Activated CD4-positive, alpha-beta T cell treated with anti-CD3 and anti-CD28 coated beads, Interleukin-2, amount 50 U/mL, for 24 hours (primary cell): ENCODE measurements at regions not wholly inside any gene's neighbourhood (a gene's known extent, or its start where the extent isn't known, plus 50 kb on each side); places are given as distances from the start of the nearest gene placed in this dataset.

Source experiments
- DNase-seq, 2 donors: peaks; one replicate each; pipeline ENCODE4 v3.0.0-alpha.2; 2020; ENCODE audit warnings: low read depth in 1 of 2, low spot score in 1 of 2

DNA sequence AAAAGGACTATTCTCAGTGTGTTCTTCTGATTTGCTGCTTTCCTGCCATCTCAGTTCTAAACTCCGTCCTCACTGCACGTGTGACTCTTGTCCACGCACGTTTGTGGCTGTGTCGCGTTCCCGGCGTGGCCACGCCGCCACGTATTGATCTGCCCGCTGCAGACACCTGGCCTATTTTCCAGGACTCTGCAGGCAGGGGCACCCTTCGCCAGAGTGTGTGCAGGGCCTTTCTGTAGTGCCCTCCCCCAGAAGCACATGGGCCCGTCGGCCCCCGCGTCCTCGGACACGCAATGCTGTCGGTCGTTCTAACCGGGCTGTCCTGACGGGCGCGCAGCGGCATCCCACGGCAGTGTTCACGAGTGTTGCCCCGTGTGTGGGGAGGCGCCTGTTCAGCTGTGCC is 87.6 kb downstream of the YTHDF1 start:
- no peak for DNase-seq

DNA sequence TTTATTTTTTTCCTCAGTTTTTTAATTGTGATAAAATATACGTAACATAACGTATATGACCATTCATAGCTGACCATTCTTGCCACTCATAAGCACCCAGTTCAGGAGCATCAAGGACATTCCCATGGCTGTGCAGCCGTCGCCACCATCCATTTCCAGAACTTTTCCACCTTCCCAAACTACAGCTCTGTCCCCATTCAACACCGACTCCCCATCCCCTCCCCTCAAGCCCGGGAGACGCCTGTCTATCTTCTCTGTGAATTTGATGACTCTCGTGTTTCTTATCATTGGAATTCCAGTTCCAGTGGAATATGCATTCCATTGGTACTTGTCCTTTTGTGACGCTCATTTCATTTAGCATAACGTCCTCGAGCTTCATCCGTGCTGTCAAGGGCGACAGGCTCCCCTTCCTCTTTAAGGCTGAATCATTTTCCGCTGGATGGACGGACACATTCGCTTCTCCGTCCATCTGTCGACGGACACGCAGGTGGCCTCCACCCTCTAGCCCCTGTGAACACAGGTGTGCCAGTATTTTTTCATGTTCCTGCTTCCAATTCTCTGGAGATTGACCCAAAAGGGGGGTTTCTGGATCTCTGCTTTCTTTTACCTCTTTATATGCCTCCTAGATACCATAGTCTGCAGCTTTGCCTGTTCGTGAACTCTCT is 88.1 kb downstream of the YTHDF1 start:
- no peak for DNase-seq

DNA sequence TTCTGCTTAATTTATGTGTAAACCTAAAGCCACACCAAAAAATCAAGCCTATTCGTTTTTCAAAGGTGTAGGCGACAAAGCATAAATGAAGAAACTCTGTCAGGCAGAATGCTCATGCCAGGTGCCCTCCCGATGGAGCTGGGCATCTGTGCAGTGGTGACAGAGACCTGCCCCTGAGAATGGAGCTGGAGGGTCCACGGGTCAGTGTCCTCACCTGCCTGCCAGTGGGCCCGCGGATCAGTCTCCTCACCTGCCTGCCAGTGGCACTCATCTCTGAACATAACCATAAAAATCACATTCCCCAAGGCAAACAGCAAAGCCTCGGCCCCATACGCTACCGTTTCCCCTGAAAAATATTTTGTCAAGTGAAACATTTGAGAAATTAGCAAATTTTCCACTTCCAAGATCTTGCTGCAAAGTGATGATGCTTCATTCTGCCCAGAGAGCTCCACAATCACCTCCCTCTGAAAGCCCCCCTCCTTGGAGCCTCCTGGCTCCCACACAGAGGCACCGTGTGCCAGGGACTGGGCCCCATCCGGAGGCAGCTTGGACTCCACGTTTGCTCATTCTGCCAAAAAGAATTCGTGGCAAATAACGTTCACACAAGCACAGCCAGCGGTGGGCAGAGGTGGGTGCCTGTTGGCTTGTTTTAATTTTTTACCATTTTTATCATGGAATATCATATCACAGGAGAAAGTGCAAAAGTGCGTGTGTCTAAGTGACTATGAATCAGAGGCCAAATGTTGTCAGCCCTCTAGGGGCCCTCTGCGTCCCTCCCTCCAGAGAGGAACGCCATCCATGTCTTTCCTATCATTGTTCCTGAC is 88.8 kb downstream of the YTHDF1 start:
- no peak for DNase-seq

DNA sequence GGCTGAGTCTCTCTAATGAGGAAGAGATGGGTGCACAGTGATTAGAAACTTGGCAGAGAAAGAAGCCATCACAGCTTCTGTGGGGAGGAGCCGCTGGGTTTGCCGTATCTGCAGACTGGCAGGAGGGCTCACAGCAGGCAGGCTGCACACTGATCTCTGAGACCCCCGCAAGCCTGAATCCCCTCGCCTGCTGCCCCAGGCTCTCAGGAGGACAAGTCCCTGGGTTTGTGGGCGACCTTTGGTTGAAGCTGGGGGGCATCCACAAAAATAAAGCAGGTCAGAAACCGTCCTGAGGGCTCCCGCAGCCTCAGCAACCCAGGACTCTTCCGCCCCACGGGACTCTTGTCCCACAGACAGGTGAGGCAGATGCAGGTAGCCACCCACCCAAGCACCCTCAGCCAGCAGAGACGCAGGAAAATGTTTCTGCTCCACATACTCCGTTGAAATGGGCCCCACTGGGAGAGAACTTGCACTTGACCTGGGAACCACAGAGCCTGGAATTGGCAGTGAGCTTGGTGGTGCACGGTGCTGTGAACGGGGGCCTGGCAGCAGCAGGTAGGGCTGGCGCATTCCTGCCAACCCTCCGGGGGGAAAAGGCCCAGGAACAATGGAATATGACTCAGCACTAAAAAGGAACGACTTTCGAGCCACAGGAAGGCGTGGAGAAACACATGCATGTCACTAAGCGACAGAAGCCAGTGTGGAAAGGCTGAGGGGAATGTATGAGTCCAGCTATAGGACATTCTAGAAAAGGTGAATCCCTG is 89.9 kb downstream of the YTHDF1 start:
- DNase-seq: no peak

DNA sequence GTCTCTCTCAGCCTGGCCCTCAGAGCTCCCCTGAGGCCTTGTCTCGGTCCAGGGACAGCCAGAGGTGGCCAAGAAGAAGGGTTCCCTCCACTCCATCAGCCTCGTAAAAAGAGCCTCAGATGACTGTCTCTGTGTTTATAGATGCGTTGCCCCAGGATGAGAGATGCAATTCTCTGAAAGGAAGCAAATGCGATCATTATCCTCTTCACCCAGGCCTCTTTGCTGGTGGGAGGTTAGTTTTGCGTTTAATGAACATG is 90.4 kb downstream of the YTHDF1 start:
- no peak for DNase-seq

DNA sequence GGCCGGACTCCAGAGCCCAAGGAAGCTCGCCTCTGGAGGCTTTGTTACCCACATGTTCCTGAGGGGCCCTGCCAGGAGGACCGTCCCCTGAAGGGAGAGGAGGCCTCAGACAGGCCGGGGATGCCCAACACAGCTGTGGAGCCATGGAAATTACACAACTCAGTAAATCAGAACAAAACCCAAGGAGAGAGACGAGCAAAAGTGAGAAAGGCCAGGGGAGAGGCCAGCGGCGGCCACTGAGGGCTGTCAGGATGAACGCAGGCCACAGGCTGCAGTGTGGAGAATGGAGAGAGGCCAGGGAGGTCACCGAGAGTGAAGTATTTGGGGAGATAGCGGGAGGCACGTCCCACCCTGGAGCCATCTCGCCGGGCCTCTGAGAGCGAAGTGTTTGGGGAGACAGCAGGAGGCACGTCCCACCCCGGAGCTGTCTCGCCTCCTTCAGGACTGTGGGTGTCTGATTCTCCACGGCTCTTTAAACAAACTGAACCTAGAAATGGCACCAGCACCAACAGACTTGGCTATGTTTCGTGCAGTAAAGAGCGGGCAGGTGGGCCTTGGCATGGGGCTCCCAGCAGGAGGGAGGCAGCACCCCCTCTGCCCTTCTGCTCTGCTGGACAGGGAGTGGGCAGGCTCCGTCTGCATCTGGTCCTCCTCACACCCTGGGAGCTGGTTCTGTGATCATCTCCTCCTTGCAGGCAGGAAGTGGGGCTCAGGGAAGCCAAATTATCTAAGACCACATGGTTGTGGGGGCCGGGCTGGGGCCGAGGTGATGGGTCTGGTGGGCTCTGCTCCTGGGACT is 91.0 kb downstream of the YTHDF1 start:
- DNase-seq: no peak

DNA sequence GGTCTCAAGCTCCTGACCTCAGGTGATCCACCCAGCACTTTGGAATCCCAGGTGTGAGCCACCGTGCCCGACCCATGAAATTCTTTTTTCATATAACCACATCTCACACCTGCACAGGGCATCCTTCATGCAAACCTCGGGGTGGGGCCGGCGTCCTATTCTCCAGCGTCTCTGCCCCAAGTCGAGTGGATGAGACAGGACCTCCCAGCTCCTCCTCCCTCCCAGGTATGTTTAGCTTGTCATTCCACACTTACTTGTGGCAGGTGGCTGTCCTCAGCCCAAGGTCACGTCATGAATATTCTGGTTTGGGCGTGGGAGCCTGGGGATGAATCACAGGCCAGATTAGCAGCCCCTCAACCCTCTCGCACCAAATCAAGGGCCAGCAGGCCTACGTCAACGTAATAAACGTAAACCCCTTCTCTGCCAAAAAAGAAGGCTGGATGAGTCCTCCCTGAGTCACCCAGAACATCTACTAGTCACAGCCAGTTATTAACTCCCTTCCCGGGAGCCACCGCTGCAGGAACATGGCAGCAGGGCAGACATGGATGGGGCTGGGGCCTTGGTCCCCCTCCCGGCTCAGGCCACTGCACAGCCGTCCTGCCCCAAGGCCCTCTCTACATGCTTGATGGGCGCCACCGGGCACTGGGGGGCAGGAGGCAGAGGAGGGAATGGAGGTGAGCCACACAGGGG is 91.7 kb downstream of the YTHDF1 start:
- DNase-seq: no peak

DNA sequence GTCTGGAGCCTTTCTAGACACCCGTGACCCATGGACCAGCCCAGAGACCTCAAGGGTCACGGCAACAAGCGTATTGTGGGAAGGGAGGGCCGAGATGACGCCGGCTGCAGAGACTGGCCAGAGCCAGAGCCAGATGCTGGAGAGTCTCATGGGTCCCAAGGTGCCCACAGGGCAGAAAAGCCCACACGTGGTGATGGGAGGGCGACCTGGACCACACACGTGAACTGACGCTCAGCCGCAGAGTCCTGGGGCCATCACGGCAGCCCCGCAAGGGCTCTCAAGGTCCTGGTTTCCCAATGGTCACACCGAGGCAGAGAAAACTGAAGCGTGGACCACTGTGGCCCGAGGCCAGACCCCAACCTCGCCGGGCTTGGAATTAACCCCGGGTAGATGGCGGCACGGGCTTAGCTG is 92.6 kb downstream of the YTHDF1 start:
- DNase-seq: no peak

DNA sequence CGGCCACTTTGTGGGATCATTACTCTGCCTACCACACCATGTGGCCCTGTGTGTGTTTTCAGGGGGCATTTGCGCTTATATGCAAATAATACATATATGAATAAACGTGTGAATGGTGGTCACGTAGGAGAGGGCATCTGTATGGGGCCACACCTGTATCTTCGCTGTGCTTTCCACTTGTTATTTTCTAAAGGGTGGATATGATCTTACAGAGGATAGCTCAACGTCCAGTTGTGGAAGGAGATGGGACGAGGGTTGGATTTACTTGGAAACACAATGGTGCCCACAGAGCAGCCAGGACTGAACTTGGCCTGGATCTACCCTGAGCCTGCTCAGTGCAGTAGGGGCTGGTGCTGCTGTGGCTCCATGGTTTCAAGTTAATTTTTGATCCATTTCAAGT is 93.3 kb downstream of the YTHDF1 start:
- DNase-seq: no peak

DNA sequence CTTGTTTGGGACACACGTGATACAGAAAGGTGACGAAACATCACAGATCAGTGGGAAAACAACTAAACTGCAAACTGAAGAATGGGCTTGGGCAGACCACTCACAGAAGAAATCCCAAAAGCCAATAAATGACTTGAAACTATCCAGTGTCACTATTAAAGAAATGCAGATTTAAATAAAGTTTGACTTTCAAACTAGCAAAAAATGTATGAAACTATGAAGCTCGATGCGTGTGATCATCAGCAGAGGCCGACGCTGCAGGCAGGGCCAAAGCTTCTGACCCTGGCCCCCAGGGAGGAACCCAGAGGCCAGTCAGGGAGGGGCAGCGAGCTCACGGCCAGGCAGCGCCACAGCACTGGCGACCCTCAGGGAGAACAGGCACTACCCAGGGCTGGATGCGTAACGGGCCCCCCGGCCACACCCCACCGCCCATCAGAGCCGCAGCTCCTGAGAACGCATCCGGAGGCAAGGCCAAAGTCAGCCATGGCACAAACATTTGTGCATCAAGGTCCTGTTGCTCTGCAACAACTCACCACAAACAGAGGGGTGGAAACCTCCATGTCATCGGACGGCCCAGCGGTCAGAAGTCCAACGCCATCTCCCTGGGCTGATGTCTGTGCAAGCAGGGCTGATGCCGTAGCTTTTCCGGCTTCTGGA is 94.1 kb downstream of the YTHDF1 start:
- no peak for DNase-seq

DNA sequence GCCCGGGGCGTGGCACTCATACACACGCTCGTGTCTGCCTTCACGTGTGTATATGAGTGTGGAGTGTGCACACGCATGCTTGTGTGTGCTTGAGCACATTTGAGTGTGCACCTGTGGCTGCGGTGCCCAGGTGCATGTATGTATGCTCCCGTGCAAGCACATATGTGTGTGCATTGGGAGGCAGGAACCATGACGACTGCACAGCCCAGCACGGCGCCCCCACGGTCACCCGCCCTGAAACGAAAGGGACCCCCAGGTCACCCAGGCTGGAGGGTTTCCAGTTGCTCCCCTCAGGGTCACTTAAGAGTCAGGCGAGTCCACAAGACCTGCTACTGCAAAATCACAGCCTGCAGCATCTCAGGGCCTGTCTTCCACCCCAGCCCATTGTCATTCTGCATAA is 94.7 kb downstream of the YTHDF1 start:
- no peak for DNase-seq

DNA sequence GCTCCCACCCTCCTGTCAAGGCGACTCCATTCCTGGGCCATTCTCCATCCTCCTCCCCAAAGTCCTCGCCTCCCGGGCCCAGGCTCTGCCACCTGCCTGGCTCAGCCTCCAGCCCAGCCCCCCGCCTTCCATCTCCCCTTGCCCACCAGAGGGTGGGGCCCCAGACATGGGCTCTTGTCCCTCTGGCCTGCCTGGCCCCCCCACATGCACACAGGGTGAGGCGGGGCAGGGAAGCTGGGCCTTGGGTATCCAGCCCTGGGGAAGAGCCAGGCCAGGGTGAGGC is 95.2 kb downstream of the YTHDF1 start:
- no peak for DNase-seq

DNA sequence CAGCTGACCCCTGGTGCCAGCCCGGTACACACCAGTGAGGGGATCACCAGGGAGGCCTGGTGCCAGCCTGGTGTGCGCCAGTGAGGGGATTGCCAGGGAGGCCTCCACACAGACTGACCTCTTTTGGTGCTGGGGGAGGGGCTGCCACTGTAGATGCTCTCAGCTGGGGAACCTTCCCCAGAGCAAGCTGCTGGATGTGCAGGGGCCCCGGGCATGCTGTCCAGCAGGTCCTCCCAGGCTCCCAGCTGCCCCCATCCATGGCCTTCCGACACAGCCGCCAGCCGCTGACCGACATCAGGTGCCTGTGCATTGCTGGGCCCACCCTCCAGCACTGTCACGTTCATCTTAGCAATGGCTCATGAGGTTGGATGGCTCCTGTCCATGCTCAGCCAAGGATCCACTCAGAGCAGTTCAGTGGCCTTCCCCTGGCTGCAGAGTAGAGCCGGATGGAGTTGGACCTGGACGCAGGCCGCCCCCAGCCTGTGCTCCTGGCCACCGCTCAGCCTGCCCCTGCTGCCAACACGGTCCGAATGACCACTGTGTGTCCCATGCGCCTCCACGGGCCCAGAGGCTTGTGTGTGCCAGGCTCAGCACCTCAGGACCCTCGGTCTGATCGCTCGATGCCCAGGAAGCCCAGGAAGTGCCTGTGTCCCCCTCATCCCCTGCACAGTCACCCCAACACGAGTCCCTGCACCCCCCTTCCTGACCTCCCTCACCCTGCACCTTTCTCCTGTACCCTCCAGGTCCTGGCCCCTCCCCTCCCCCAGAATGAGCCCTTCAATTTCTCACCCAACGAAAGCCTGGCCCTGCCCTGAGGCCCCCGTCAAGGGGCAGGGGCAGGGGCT is 95.7 kb downstream of the YTHDF1 start:
- DNase-seq: no peak

DNA sequence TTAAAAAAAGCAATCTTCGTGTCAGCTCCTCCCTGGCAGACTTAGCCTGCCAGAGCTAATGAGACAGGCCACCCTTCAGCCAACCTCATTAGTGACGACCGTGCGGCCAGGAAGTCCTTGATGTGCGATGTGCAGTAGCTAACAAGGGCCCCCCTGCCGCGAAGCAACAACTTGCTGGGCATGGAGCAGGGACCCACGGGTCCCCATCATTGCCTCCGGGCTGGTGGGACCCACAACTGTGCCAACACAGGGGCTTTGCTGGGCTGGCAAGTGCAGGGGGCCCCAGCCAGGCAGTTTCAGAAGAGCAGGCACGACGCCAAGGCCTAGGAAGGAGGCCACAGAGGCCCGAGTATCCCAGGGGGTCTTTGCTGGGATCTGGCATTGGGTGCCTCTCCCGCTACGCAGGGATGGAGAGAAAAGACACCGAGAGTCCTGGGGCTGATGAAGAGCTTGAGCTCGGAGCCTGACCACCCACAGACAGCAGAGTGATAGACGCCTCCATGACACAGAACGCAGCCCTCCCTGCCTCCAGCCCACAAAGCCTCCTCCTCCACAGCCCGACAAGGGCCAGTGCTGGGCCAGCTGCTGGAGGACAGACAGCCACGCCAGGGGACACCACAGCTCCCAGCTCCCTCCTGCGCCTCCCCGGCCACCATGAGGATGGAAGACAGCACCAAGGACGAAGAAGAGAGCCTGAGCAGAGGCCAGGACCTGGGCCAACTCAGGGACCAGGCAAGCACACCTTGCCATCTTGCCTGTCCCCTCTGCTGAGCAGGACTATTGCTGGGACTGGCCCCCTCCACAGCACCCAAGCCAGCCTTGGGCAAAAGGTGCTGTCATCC is 96.6 kb downstream of the YTHDF1 start:
- no peak for DNase-seq

DNA sequence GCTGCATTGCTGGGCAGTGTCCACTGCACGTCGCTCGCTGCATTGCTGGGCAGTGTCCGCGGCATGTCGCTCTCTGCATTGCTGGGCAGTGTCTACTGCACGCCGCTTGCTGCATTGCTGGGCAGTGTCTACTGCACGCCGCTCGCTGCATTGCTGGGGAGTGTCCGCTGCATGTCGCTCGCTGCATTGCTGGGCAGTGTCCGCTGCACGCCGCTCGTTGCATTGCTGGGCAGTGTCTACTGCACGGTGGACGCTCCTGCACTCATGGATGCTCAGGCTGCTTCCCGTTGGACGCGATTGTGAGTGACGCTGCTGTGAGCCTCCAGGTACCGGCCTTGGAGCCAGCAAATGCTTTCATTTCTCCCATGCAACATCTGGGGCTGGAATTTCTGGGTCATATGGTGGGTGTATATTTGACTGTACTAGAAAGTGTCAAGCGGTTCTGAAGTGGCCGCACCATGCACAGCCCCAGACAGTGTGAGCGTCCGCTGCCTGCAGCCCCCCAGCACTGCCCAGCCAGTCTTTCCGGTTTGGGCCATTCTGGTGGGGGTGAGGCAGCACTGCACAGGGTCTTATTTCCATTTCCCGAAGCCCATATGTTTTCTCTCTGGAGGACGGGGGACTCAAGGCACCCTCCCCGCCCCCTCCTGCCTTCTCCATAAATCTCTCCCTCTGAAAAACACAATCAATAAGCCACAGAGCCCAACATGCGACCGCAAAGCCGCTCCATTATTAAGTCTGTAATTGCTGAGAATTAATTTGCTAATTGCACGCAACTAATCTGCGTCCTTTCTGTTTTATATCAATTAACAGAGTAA is 97.4 kb downstream of the YTHDF1 start:
- DNase-seq: no peak

DNA sequence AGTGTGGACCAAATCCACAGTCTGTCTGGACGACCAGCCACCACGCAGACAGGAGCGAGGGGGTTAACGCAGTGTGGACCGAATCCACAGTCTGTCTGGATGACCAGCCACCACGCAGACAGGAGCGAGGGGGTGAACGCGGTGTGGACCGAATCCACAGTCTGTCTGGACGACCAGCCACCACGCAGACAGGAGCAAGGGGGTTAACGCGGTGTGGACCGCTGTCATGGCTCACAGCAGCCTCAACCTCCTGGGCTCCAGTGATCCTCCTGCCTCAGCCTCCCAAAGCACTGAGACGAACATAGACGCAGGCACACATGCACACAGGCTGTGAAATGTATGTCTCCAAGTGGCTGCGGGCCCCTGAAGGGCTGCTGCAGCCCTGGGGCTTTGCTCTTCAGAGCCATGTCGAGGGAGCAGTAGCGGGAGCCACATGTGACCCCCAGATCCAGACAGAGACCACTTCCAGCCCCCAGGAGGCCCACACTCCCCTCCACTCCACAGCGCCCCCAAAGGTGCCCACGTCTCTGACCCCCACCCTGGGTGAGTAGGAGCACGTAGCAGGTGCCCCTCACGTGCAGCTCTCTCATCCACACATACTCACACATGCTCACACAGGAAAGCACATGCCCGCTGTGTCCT is 98.1 kb downstream of the YTHDF1 start:
- DNase-seq: no peak

DNA sequence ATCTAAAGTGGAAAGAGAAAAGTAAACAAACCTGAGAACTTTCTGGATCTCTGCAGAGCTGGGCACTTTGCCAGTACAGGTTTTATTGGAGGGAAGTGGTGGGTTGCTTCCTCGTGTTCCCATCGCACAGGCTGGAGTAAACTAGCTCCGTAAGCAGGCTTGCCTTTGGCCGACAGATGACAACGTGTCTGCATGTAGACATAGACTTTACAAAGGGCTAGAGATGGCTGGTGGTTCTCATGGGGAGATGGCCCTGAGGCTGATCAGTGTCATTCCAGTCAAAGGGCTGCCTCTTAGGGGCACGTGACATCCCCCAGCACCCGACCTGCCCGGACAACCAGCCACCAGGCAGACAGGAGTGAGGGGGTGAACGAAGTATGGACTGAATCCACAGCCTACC is 98.8 kb downstream of the YTHDF1 start:
- no peak for DNase-seq
